HG02759 (cell line): ENCODE measurements at regions not wholly inside any gene's neighbourhood (a gene's known extent, or its start where the extent isn't known, plus 50 kb on each side); places are given as distances from the start of the nearest gene placed in this dataset.
A peak's percentile ranks its signal among the peaks of the same experiment; 100 is the strongest.

Experiments
- ATAC-seq: cut with Tn5 transposase; IDR thresholded peaks from one replicate; pipeline ENCODE4 v1.9.1; 2021; ENCODE audit warnings: mild to moderate bottlenecking, moderate library complexity; ENCODE audit not compliant: unreplicated experiment

GRCh38 chrX:23525531-23525930 is 141.8 kb upstream of the PRDX4 start:
- no peak for ATAC-seq

GRCh38 chrX:23540532-23540931 is 126.8 kb upstream of the PRDX4 start:
- ATAC-seq = no peak

GRCh38 chrX:23548164-23548563 is 119.1 kb upstream of the PRDX4 start:
- ATAC-seq = no peak

- no peak for ATAC-seq
Observed at GRCh38 chrX:23552303-23552702, 115.0 kb upstream of the PRDX4 start.

- ATAC-seq = no peak
Observed at GRCh38 chrX:23554304-23554703, 113.0 kb upstream of the PRDX4 start.

GRCh38 chrX:23557070-23557469 is 110.2 kb upstream of the PRDX4 start:
- ATAC-seq = no peak

- ATAC-seq = no peak
Observed at GRCh38 chrX:23559975-23560374, 107.3 kb upstream of the PRDX4 start.

- ATAC-seq = no peak
Observed at GRCh38 chrX:23570674-23571343, 96.5 kb upstream of the PRDX4 start.

GRCh38 chrX:23575281-23575680 is 92.0 kb upstream of the PRDX4 start:
- ATAC-seq = no peak

GRCh38 chrX:23578079-23578478 is 89.2 kb upstream of the PRDX4 start:
- ATAC-seq = no peak

- ATAC-seq = no peak
Observed at GRCh38 chrX:23589496-23589895, 77.8 kb upstream of the PRDX4 start.

- ATAC-seq = no peak
Observed at GRCh38 chrX:23592741-23593140, 74.6 kb upstream of the PRDX4 start.

GRCh38 chrX:23598575-23598974 is 68.7 kb upstream of the PRDX4 start:
- no peak for ATAC-seq

- ATAC-seq = no peak
Observed at GRCh38 chrX:23603501-23603900, 63.8 kb upstream of the PRDX4 start.

GRCh38 chrX:23610495-23610894 is 56.8 kb upstream of the PRDX4 start:
- no peak for ATAC-seq

- ATAC-seq = no peak
Observed at GRCh38 chrX:23612846-23613245, 54.4 kb upstream of the PRDX4 start.

- ATAC-seq = peak; percentile 47
Observed at GRCh38 chrX:23616361-23616760, 50.9 kb upstream of the PRDX4 start.
